ENCODE measurements at regions not wholly inside any gene's neighbourhood (a gene's known extent, or its start where the extent isn't known, plus 50 kb on each side); places are given as distances from the start of the nearest gene placed in this dataset.

GRCh38 chr6:135592276-135592675 is 94.7 kb upstream of the AHI1 start:
- TF ChIP-seq CTCF (IDR thresholded peaks at IDR 0.05) (no peak), ZFX (IDR thresholded peaks at IDR 0.05; ENCODE audit: borderline replicate concordance) (no peak)

All from 22Rv1 (cell line).